ENCODE measurements at regions not wholly inside any gene's neighbourhood (a gene's known extent, or its start where the extent isn't known, plus 50 kb on each side); places are given as distances from the start of the nearest gene placed in this dataset.
A peak's percentile ranks its signal among the peaks of the same experiment; 100 is the strongest.

DNA sequence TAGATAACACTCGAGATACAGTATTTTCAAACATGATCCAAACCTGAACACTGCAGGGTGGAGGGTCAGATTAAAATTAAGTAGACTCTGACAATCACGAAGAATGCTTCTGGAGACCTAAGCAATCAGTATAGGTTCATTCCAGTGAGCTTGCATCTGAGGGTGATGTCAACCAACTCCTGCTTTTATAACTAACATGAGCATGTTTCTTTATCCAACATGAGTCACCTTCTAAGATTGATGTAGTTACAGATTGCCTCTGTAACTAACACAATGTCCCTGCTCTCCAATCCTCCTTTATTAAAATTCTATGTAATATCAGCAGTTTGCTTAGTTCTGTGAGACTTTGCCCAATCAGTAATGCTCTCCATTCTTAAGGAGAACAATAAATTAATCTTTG lies 225.7 kb downstream of the ARL6IP6 start:
- Mint-ChIP-seq H3K4me1 (ENCODE audit: low read depth) (no peaks in the 10 kb centered on the region), H3K27me3 (ENCODE audit: insufficient read depth) (peaks cover 2% of the 10 kb centered on the region; the same call in 1 of the 2 replicates), H3K36me3 (ENCODE audit: low read depth) (no peaks in the 10 kb centered on the region), H3K9me3 (peaks cover 17% of the 10 kb centered on the region; the same call in 1 of the 2 replicates), H3K27ac (no peak overlapping the region), H3K4me3 (no peak overlapping the region)
- DNase-seq = no peak
- TF ChIP-seq, protein P1, sequence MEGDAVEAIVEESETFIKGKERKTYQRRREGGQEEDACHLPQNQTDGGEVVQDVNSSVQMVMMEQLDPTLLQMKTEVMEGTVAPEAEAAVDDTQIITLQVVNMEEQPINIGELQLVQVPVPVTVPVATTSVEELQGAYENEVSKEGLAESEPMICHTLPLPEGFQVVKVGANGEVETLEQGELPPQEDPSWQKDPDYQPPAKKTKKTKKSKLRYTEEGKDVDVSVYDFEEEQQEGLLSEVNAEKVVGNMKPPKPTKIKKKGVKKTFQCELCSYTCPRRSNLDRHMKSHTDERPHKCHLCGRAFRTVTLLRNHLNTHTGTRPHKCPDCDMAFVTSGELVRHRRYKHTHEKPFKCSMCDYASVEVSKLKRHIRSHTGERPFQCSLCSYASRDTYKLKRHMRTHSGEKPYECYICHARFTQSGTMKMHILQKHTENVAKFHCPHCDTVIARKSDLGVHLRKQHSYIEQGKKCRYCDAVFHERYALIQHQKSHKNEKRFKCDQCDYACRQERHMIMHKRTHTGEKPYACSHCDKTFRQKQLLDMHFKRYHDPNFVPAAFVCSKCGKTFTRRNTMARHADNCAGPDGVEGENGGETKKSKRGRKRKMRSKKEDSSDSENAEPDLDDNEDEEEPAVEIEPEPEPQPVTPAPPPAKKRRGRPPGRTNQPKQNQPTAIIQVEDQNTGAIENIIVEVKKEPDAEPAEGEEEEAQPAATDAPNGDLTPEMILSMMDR (IDR thresholded peaks at IDR 0.05) = no peak

DNA sequence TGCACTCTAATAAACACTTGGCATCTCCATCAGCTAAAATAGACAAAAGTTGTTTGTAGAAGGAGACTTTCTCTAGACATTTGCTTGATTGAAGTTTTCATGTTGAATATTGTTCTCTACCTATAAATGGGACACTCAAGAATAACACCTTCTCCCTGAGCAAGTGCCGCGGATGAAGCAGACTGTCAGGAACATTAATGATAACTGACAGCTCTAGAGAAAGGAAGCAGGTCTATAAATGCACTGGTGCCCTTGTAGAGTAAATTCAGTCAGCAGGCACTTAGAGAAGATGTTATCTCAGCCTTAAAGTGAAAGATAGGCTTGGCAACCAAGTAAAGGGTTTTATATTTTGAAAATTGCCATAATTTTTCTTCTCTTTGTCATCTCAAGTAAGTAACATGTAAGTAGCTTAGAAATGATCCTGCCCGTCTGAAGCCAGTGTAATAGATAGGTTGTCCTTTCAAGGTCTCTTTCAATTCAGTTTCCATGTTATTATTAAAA lies 224.6 kb downstream of the ARL6IP6 start:
- H3K27ac Mint-ChIP-seq = no peak overlapping the region
- TF ChIP-seq, protein P1 (IDR thresholded peaks at IDR 0.05) = no peak

DNA sequence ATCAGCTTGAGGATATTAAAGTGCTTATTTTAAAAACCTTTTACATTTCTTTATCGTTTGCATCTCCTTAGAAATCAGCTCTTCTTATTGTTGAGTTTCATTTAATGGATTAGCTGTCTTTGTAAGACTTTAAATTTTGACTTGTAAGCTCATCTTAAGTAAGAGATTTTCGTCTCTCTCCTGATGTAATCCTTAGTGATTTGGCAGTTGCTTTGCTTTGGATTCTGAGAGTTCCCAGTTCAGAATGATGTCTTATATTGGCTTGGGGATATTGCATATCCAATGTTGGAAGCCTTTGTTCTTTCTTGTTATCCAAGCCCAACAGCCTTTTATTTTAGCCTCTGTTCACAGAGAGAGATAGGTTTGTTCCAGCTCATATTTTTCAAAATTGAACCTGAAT lies 212.1 kb downstream of the ARL6IP6 start:
- H3K4me1 Mint-ChIP-seq (ENCODE audit: low read depth) = peaks cover 5% of the 10 kb centered on the region; the same call in 1 of the 2 replicates
- TF ChIP-seq, protein P1 (IDR thresholded peaks at IDR 0.05) = no peak
- H3K4me3 Mint-ChIP-seq = no peak overlapping the region
- no peak for DNase-seq
- no peak overlapping the region for H3K27ac Mint-ChIP-seq
- no peaks in the 10 kb centered on the region for H3K36me3 Mint-ChIP-seq (ENCODE audit: low read depth)
- H3K27me3 Mint-ChIP-seq (ENCODE audit: insufficient read depth) = no peaks in the 10 kb centered on the region; the same call in 1 of the 2 replicates
- no peaks in the 10 kb centered on the region for H3K9me3 Mint-ChIP-seq

More for the DNA sequence above, 224.6 kb downstream of the ARL6IP6 start:
- Mint-ChIP-seq H3K36me3 (ENCODE audit: low read depth) (peaks cover 5% of the 10 kb centered on the region; the same call in 1 of the 2 replicates), H3K4me3 (no peak overlapping the region), H3K27me3 (ENCODE audit: insufficient read depth) (peaks cover 2% of the 10 kb centered on the region; the same call in 1 of the 2 replicates), H3K9me3 (peaks cover 23% of the 10 kb centered on the region), H3K4me1 (ENCODE audit: low read depth) (no peaks in the 10 kb centered on the region)
- no peak for DNase-seq

DNA sequence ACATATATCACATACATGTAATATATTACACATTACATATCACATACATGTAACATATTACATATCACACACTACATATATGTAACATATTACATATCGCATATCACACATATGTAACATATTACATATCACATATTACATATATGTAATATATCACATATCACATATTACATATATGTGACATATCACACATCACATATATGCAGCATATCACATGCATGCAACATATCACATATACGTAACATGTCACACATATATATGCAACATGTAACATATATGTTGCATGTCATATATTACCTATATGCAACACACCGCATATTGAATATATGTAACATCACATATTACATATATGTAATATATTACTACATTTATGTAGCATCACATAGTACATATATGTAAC lies 211.2 kb downstream of the ARL6IP6 start:
- Mint-ChIP-seq H3K4me1 (ENCODE audit: low read depth) (peaks cover 5% of the 10 kb centered on the region; the same call in 1 of the 2 replicates), H3K4me3 (no peak overlapping the region), H3K27me3 (ENCODE audit: insufficient read depth) (no peaks in the 10 kb centered on the region; the same call in 1 of the 2 replicates), H3K9me3 (no peaks in the 10 kb centered on the region), H3K27ac (no peak overlapping the region), H3K36me3 (ENCODE audit: low read depth) (no peaks in the 10 kb centered on the region)
- no peak for DNase-seq
- TF ChIP-seq, protein P1 (IDR thresholded peaks at IDR 0.05) = no peak

DNA sequence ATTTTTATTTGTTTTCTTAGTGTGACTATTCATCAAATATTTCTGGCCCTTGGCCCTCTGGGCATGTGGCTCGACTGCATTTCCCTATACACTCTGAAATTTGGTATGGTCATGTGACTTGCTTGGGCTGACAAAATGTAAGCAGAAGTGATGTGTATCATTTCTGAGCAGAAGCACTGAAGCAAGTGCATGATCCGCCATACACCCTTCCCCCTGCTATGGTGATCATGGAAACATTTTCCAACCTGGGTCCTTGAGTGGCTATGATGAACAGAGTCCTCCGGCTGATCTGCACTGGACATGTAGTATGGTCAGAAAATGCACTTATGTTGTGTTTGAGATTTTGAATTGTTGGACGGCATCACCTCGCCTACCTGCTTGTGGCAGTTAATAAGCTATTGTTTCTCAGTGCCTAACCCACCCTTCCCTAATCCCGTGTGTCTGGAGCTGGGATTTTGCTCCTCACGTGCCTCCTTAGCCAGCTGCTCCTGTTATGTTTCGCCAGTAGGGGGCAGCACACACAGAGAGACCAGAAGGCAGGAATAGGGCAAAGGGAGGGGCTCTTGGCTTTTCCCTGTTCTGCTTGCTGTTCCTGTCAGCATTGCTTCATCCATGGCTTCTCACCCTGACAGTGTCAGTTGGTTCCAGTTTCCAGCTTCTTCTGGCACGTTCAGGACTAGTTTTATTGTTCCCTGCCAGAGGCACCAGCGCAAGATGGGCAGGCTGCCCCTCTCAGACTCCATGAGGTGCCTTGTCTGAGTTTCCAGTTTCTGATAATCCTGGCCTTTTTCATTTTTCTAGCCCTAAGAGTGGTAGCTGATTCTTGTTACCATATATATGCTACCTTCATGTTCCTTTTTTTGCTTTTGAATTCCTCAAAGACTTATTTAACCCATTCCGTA lies 207.4 kb downstream of the ARL6IP6 start:
- no peak for DNase-seq
- no peaks in the 10 kb centered on the region for H3K36me3 Mint-ChIP-seq (ENCODE audit: low read depth)
- H3K27me3 Mint-ChIP-seq (ENCODE audit: insufficient read depth) = no peaks in the 10 kb centered on the region; the same call in 1 of the 2 replicates
- TF ChIP-seq, protein P1 (IDR thresholded peaks at IDR 0.05) = peak; percentile 78
- no peak overlapping the region for H3K4me3 Mint-ChIP-seq
- H3K4me1 Mint-ChIP-seq (ENCODE audit: low read depth) = peaks cover 10% of the 10 kb centered on the region; the same call in 1 of the 2 replicates
- H3K9me3 Mint-ChIP-seq = no peaks in the 10 kb centered on the region
- no peak overlapping the region for H3K27ac Mint-ChIP-seq

Measured in HFFc6 (cell line).